Sigmoid colon (tissue), 4 donors: ENCODE measurements at regions not wholly inside any gene's neighbourhood (a gene's known extent, or its start where the extent isn't known, plus 50 kb on each side); places are given as distances from the start of the nearest gene placed in this dataset.

ENCODE experiments used
- CTCF ChIP-seq, 4 experiments: fragments of 450-650 bp in 3 of 4; fragments of 200-600 bp in 1 of 4; IDR thresholded peaks; one replicate each; pipeline ENCODE4 v1.5.1; 2016 to 2019; ENCODE audit warnings: antibody characterized with exemption in 4 of 4, mild to moderate bottlenecking in 3 of 4, moderate library complexity in 2 of 4
- EP300 ChIP-seq, 4 donors: sonication (generic); formaldehyde crosslinking; IDR thresholded peaks; one replicate each; pipeline ENCODE4 v1.6.1; 2017; ENCODE audit warnings: antibody characterized with exemption in 4 of 4
- POLR2A ChIP-seq, 2 donors: fragments of 450-650 bp; IDR thresholded peaks; one replicate each; pipeline ENCODE4 v1.6.1; 2016; ENCODE audit warnings: antibody characterized with exemption in 2 of 2, mild to moderate bottlenecking in 2 of 2, moderate library complexity in 2 of 2
- POLR2AphosphoS5 ChIP-seq, 4 donors: sonication (generic); formaldehyde crosslinking; IDR thresholded peaks; one replicate each; pipeline ENCODE4 v1.6.1; 2017; ENCODE audit warnings: antibody characterized with exemption in 4 of 4

GRCh38 chr2:65483763-65484162 is 51.4 kb upstream of the SPRED2 start:
- TF ChIP-seq POLR2AphosphoS5 (IDR thresholded peaks at IDR 0.05) (no peak), CTCF (IDR thresholded peaks at IDR 0.05) (no peak), POLR2A (IDR thresholded peaks at IDR 0.05) (no peak), EP300 (IDR thresholded peaks at IDR 0.05) (no peak)
